ENCODE measurements at regions not wholly inside any gene's neighbourhood (a gene's known extent, or its start where the extent isn't known, plus 50 kb on each side); places are given as distances from the start of the nearest gene placed in this dataset.

DNA sequence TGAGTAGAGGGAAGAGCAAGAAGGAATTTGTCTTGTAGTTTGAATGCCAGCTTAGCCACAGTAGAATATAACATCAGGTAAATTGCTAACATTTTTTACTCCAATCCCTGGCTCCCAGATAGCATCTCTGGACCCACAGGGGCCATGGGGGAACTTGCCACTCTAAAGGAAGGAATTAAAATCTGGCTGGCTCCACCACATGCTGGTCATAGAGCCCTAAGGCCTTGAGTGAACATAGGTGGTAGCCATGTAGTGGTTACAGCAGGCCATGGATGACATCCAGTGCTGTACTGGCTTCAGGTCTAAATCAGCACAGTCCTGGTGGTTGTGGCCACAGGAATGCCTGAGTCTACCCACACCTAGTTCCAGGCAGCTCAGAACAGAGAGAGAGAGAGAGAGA is 109.9 kb upstream of the RGMB start:
- no peak overlapping the region for H3K4me3 ChIP-seq
- no peak for ATAC-seq
- no peaks in the 10 kb centered on the region for H3K4me1 ChIP-seq
- H3K36me3 ChIP-seq (ENCODE audit: insufficient read depth in 1 of 2, low read depth in 1 of 2) = no peaks in the 10 kb centered on the region
- no peaks in the 10 kb centered on the region for H3K9me3 ChIP-seq
- DNase-seq = no peak
- TF ChIP-seq CTCF (IDR thresholded peaks at IDR 0.05) = no peak
- no peaks in the 10 kb centered on the region for H3K27me3 ChIP-seq (ENCODE audit: insufficient read depth in 3 of 3, low read length in 2 of 3)
- H3K27ac ChIP-seq = no peak overlapping the region
- intact Hi-C loops (cut with DNase I) = no loop called here

DNA sequence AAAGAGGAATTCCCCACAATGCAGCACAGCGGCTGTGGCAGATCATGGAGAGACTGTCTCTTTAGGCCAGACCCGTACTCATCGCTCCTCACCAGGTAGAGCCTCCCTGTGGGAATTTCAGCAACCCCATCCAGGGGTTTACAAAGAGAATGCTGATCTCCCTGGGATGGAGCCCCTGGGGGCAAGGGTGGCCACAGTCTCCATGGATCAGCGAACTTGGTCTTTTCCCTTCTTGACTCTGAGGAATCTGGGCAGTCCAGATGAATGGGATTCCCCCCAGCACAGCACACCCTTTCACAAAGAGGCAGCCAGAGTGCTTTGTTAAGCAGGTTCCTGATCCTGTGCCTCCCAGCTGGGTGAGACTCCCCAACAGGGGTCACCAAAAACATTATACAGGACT is 108.7 kb upstream of the RGMB start:
- no peak for ATAC-seq
- no peak overlapping the region for H3K4me3 ChIP-seq
- H3K27me3 ChIP-seq (ENCODE audit: insufficient read depth in 3 of 3, low read length in 2 of 3) = no peaks in the 10 kb centered on the region

DNA sequence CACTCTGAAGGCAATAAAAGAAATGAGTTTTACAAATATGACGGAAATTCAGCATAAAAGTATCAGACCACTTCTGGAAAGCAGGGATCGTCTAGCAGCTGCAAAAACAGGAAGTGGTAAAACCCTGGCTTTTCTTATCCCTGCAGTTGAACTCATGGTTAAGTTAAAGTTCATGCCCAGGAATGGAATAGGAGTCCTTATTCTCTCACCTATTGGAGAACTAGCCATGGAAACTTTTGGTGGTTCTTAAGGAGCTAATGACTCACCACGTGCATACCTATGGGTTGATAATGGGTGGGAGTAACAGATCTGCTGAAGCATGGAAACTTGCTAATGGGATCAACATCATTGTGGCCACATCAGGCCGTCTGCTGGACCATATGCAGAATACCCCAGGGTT is 93.5 kb upstream of the RGMB start:
- DNase-seq (no peak), ATAC-seq (no peak)
- 46 to 59% (median 52%) methylated on average over 4 of the region's 4 CpGs for WGBS, 3 donors
- no peak for TF ChIP-seq CTCF (IDR thresholded peaks at IDR 0.05)
- Histone ChIP-seq H3K27ac (no peak overlapping the region), H3K27me3 (ENCODE audit: insufficient read depth in 3 of 3, low read length in 2 of 3) (no peaks in the 10 kb centered on the region), H3K9me3 (no peaks in the 10 kb centered on the region), H3K4me3 (no peak overlapping the region), H3K4me1 (no peaks in the 10 kb centered on the region), H3K36me3 (ENCODE audit: insufficient read depth in 1 of 2, low read depth in 1 of 2) (no peaks in the 10 kb centered on the region)
- intact Hi-C loops (cut with DNase I) = no loop called here

More for the DNA sequence above, 108.7 kb upstream of the RGMB start:
- 95 to 96% (median 96%) methylated on average over 4 of the region's 4 CpGs for WGBS, 3 donors
- Histone ChIP-seq H3K9me3 (no peaks in the 10 kb centered on the region), H3K27ac (no peak overlapping the region), H3K36me3 (ENCODE audit: insufficient read depth in 1 of 2, low read depth in 1 of 2) (no peaks in the 10 kb centered on the region), H3K4me1 (no peaks in the 10 kb centered on the region)
- TF ChIP-seq CTCF (IDR thresholded peaks at IDR 0.05) = no peak
- intact Hi-C loops (cut with DNase I) = no loop called here
- DNase-seq = no peak

GRCh38 chr5:98690002-98690401 is 83.5 kb upstream of the RGMB start:
- Histone ChIP-seq H3K4me1 (no peaks in the 10 kb centered on the region), H3K27me3 (ENCODE audit: insufficient read depth in 3 of 3, low read length in 2 of 3) (no peaks in the 10 kb centered on the region), H3K4me3 (no peak overlapping the region), H3K9me3 (peaks cover 24% of the 10 kb centered on the region), H3K36me3 (ENCODE audit: insufficient read depth in 1 of 2, low read depth in 1 of 2) (no peaks in the 10 kb centered on the region), H3K27ac (no peak overlapping the region)
- ATAC-seq (no peak), DNase-seq (no peak)
- no peak for TF ChIP-seq CTCF (IDR thresholded peaks at IDR 0.05)
- intact Hi-C loops (cut with DNase I) = no loop called here

GRCh38 chr5:98694902-98695301 is 78.6 kb upstream of the RGMB start:
- intact Hi-C loops (cut with DNase I) = no loop called here
- no peaks in the 10 kb centered on the region for H3K27me3 ChIP-seq (ENCODE audit: insufficient read depth in 3 of 3, low read length in 2 of 3)
- TF ChIP-seq CTCF (IDR thresholded peaks at IDR 0.05) = no peak
- 82 to 89% (median 85%) methylated on average over 1 of the region's 1 CpG for WGBS, 3 donors
- no peak overlapping the region for H3K27ac ChIP-seq
- no peaks in the 10 kb centered on the region for H3K36me3 ChIP-seq (ENCODE audit: insufficient read depth in 1 of 2, low read depth in 1 of 2)
- no peak overlapping the region for H3K4me3 ChIP-seq
- no peak for ATAC-seq
- no peak for DNase-seq
- no peaks in the 10 kb centered on the region for H3K4me1 ChIP-seq
- peaks cover 24% of the 10 kb centered on the region for H3K9me3 ChIP-seq
